Heart left ventricle (tissue), 13 donors: ENCODE measurements at regions not wholly inside any gene's neighbourhood (a gene's known extent, or its start where the extent isn't known, plus 50 kb on each side); places are given as distances from the start of the nearest gene placed in this dataset.

Experiments used
- CTCF ChIP-seq, 12 donors: fragments of 200-600 bp; sonication (generic) in 4 of 12; IDR thresholded peaks; one replicate each; pipeline versions ENCODE4 v1.5.0 to v1.8.0; 2018 to 2022; ENCODE audit warnings: antibody characterized with exemption in 12 of 12, mild to moderate bottlenecking in 5 of 12
- POLR2A ChIP-seq, 2 donors: fragments of 450-650 bp; IDR thresholded peaks; one replicate each; pipeline ENCODE4 v1.6.1; 2017; ENCODE audit warnings: antibody characterized with exemption in 2 of 2, mild to moderate bottlenecking in 2 of 2, moderate library complexity in 2 of 2
- donor health status: ischemic (EF 13 %, LVEDD 7.1; RV severe dilation, severe dysfunction).
- donor health status: DM: no; HTN: yes; CAD: no.
- donor health status: DM: no; HTN: no; CAD: no.
- donor health status: ischemic (EF 25% LVEDD 6.9; RV normal size, moderate dysfunction).
- donor health status: ischemic (EF 25% LVEDD 5.7; RV mildly dilated, moderate dysfunction).
- donor health status: ischemic (EF 35%, LVEDD 5.7; RV mildly dilated, moderate dysfunction).
- donor health status: nonischemic (EF 11% LVEDD 7.7; RV severe dilation, severe dysfunction).
- donor health status: DM: yes; HTN: yes; CAD: no.
- donor health status: PGD.
- donor health status: ischemic (EF 29% LVEDD 5.4; RV normal size, mild dysfunction).
- donor health status: nonischemic (EF 23%, LVEDD 6.1; RV moderate dilation, normal function).

GRCh38 chr3:188007897-188008296, 146.1 kb upstream of the LPP start:
- no peak for TF ChIP-seq CTCF (IDR thresholded peaks at IDR 0.05)
- TF ChIP-seq POLR2A (IDR thresholded peaks at IDR 0.05), result no peak
